HuH-7.5 (cell line): ENCODE measurements at regions not wholly inside any gene's neighbourhood (a gene's known extent, or its start where the extent isn't known, plus 50 kb on each side); places are given as distances from the start of the nearest gene placed in this dataset.

Experiments
- DNase-seq: peaks from one replicate; pipeline ENCODE4 v3.0.0; 2011; ENCODE audit warnings: low spot score

DNA sequence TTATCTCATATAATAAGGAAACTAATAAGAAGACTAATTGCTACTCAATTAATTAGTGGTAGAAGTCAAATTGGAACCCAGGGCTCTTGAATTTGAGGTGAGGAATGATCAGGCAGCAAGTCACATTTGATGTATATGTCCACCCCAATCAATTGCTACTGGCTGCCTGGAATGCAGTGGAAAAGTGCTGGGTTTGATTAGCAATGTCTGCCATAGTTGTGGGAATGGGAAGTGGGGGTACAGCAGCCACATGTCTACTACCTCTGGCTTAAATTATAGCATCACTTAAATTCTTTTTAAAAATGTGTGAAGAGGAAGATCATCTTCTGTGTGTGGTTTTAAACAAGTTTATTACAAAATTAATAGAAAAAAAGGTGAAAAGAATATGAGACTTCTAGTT is 50.8 kb upstream of the NAV2 start:
- DNase-seq = no peak

DNA sequence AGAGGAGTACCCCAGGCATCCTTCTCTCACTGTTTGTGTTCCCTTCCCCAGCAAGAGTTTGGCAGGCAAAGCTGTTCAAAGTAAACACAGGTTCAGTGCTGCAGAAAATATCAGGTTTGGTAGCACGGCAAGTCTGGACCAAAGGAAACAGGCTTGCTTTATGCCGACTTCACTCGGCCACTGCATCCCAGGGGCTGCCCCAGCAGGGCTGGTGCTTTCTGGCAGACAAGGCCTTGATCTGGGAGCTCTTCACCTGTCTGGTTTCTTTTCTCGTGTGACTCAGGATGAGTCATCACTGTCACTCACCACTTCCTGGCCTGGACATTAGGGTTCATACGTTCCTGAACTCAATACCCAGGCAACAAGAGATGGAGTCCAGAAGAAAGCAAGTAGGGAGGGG is 52.6 kb upstream of the NAV2 start:
- no peak for DNase-seq

DNA sequence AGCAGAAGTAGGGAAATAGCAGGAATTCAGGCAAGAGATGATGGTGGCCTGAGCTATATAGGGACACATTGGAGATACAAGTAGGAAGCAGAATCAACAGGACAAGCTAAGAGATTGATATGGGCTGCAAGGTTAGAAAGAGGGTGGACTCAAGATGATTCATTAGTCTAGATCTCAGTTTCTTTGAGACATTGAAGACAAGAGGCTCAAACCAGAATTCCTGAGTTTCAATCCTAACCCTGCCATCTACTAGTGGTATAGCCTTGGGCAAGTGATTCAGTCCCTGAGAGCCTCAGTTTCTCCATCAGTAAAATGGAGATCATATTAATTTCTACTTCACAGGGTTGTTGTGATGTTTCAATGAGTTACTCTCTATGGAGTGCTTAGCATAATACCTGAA is 53.1 kb upstream of the NAV2 start:
- DNase-seq = no peak

DNA sequence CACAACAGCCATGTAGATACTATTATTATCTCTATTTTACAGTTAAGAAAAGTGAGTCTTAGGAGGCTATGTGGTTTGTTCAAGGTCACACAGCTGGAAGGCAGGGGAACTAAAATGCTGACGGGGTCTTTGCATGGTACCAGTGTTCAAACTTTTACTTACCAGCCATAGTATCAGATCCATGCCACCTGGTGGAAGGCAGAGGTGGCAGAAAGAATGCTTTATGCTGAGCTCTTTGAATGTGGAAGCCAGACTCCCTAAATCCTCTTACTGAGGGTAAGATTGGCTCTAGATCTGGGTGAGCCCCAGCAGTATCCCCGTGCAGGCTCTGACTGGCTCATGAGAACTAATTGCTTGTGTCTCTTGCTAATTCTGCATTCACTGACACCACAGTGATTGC is 54.3 kb upstream of the NAV2 start:
- no peak for DNase-seq

DNA sequence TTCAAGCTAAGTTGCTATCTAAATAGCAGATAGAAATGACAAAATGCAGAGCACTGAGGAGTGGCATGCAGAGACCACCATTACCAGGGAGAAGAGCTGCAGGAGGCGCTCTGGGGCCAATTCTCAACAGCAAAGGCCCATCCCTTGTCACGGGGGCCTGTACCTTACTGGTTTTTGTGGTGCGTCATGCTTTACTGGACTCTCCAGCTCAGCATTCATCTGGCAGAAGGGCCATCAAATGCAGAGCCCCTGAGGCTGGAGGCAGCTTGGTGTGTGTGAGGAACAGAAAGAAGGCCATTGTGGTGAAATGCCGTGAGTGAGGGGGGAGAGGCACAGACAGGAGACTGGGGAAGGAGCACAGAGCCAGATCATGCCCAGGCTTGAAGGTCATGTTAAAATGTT is 56.5 kb upstream of the NAV2 start:
- DNase-seq = no peak

DNA sequence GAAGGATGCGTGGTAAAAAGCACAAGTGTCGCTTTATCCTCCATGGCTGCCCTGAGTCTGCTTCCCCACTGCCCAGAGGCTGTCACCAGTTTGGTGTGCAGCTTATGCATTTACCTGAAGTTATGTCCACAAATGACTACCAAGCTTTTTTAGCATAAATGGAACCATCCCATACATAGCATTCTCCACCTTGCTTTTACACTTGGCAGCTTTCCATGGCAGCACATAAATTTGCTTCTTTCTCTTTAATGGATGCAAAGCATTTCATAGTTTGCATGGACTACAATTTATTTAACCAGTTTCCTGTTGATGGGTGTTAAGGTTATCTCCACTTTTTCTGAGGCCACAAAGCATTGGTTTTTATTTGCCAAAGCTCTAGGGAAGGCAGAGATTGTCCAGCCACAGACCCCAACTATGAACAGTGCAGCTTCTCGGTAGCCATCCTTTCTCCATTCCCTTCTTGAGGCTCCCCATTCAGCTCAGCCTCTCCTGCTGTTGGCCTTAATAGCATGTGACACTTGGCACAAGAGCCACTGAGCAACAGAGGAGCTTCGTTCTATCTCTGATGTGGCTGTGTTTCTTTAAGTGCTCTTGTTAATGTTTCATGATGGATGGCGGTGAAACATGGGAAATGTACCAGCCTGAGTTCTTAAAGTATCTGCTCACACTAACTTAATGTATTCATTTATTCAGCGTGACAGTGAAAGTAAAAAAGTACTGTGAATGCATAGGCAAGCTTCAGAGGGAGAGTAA is 59.8 kb upstream of the NAV2 start:
- no peak for DNase-seq

DNA sequence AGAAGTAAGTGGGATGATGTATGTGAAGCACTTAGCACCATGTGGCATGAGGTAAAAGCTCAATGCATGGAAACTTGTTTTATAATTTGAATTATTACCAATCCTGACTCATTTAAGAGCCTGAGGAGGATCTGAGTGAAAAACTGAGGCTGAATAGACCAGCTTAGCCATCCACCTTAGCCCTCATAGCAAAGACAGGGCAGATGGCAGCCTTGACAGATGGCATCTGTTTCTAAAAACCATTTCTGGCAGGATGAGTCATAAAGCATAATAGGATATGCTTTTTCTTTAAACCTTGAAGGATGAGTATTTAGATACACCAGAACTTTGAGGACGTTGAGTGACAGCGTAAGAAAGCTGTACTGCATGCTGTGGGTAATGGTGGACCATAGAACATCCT is 61.0 kb upstream of the NAV2 start:
- no peak for DNase-seq

DNA sequence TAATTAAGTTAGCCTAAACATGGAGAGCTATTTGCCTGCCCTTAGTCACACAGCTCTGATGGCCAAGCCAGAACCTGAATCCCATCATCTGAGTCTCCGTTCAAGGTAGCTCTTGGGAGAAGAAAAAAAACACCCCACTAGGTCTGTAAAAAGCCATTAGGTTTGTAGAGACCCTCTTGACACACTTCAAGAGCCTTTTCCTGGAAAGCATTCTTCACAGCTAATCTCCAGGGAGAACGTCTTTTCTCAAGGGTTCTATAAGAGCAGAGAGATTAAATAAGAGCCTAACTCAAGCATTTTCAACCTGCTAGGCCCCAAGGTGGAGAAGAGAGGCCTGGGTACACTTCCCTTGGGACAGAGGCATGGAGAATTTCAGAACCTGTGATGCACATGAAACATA is 61.6 kb upstream of the NAV2 start:
- DNase-seq = no peak

DNA sequence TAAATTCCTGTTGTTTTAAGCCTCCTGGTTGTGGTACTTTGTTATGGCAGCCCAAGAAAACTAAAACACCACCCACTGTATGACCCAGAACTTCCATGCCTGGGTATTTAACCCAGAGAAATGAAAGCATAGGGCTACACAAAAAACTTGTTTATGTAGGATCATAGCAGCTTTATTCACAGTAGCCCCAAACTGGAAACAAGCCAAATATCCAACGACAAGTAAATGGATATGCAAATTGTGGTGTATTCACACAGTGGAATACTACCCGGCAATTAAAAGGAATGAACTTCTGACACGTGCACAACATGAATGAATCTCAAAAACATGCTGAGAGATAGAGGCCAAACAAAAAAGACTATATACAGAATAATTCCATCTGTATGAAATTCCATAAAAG is 62.2 kb upstream of the NAV2 start:
- DNase-seq = no peak

DNA sequence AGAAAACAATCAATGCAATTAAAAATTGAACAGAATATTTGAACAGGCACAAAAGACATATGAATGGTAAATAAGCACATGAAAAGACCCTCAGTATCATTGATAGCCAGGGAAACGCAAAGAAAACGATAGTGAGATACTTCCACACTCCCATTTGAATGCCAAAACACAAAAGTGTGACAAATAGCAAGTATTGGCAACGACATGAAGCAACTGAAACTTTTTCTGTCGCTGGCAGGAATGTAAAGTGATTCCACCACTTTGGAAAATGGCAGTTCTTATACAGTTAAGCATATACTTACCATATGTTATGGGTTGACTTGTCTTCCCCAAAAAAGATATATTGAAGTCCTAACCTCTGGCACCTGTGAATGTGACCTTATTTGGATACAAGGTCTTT is 62.9 kb upstream of the NAV2 start:
- no peak for DNase-seq

DNA sequence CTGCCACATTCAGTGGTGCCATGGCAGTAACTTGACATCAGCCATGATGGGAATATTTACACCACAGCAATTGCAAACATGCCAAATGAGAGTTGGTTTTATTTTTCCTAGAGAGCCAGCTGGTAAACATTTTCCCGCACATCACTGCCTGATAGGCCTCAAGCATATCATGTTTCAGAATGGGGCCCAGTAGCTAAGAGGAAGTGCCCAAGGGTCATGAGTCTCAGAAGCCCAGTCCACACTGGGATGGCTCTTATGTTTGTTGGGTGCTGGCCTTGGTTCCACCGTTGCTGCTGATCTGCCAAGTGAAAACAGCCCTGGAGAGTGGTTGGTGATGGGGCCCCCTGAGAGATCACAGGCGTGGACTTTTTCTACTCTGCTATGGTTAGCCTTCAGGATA is 64.3 kb upstream of the NAV2 start:
- no peak for DNase-seq

DNA sequence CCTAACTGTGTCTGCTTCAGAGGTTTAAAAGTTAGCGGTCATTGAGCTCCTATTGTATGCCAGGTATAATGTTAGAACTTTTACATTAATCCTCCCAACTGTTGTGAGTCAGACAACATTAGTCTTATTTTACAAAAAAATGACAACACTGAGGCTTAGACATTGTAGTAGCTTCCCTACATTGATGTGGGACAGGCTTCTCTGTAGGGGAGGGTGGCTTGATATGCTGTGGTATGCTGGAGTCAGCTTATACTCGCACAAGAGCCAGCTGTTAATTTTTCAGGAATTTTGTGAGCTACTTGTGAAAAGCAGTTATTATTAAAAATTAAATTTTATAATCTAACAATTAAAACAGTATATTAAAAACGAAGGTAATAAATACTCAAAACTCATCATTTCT is 64.8 kb upstream of the NAV2 start:
- no peak for DNase-seq

DNA sequence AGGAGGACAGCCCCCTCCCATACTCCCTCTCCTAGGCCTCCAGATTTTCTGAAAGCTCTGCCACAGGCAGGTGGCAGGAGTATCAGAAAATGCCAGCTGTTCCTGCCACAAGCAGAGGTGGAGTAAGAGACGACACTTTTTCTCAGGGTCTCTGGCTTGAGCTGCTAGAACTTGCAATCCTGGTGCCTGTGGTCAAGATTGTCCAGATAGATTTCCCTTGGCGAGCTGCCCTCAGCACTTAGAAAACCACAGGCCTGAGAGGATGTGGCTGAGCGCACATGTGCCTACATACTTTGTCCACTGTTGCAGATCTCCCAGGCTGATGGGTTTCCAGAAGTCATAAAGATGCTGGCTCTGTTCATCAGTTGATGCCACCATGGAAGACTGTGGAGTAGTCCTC is 65.7 kb upstream of the NAV2 start:
- DNase-seq = no peak

DNA sequence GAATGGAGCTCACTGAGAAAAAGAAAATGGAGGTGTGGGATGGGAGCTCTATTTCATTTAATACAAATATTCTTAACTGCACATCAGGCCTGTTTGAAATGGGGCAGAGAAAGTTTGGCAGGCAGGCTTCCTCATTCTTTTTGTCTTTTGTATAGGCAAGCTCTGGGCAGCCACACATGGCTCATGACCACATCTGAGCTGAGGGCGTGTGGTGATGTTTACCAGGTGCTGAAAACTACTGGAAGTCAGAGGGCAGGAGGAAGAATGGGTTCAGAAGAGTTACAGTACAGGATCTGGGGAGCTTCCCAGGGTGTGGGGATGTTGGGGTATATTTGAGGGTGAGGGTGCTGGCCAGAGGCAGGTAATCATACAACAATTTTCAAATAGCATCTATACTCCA is 66.3 kb upstream of the NAV2 start:
- no peak for DNase-seq

DNA sequence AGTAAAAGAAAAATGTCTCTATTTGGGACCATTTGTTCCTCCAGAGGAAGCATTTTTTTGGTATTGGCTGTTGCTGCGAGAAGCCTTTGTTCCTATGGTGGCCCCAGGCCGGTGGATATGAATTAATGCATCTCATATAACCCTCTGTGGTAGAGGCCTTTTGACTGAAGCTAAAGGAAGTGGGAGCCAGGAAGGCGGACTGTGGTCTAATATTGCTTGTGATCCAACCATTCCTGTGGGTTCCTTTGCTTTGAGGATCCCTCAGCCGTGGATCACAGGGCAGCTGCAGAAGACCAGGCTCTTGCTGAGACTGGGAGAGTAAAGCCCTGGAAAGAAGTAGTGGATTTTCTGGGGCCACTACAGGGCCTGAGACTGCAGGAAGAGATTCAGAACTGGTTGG is 68.3 kb upstream of the NAV2 start:
- no peak for DNase-seq

DNA sequence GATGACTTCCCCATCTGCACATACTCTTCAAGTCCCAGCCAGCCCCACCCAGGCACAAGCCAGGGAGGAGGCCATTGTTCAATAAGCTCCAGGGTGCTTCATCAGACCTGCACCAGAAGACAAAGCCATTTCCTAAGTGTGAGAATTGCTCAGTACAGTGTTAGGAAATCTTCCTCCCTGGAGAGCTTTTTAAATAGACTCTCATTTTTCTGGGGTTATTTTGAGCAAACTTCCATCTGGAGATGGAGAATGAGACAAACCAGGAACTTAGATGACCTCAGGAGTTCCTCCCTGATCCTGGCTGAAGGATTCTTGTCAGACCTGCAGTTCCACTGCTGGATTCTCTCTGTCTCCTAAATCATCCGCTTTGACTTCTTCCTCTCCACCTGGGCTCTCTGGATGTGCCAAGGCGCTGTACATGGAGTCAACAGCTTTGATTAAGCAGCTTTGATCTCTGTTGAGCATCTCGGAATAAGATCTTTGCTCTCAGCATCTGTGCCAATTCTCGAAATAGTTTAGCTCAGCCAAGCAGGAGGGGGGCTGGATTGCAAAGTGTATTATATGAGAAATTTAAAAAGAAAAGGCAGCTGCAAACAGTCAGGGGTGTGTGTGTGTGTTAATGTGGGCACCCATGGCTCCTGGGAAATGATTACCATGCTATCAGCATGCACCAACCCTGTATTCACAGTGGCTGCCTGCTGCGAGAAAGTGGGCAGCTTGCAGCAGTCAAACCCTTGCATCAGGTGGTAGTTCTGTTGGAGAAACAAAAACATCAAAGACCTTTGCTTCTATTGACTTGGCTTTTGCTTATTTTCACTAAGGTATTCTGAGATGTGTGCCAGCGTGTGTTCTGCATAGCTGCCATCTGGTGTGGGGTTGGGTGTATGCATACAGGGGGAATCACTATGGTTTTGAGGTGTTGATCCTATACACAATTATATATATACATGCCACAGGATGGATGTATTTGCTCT is 70.2 kb upstream of the NAV2 start:
- no peak for DNase-seq

DNA sequence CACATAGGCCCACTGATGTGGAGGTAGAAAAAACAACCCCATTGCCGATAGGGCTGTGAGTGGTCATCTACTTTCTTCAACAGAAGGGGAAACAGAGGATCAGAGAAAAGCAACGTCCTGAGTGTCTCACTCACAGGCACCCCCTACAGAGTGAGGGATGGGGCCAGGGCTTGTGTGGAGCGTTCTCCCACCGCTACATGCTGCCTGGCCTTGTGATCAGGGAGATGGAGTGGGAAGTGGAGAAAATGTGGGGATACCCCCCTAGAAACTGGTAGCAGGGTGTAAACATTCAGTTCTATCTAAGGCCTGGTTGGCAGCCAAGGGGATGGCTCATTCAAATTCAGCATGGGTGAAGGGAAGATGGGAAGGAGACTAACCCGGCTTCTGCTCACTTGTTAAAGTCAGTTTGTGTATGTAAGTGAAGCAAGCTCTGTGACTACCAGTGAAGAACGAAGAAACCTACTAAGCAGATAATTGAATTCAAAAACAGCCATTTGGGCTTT is 73.0 kb upstream of the NAV2 start:
- no peak for DNase-seq

DNA sequence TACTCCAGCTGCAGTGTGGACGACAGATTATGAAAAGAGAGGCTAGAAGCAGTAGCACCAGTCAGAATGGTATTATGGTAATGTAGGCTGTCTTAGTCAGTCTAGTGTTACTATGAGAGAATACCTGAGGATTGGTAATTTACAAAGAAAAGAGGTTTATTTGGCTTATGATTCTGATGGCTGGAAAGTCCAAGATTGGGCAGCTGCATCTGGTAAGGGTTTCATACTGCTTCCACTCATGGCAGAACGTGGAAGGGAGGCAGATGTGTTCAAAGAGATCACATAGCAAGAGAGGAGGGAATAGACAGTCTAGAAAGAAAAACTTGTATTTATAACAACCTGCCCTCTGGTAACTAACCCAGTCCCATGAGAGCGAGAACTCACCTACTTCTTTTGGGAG is 77.3 kb upstream of the NAV2 start:
- DNase-seq = no peak

DNA sequence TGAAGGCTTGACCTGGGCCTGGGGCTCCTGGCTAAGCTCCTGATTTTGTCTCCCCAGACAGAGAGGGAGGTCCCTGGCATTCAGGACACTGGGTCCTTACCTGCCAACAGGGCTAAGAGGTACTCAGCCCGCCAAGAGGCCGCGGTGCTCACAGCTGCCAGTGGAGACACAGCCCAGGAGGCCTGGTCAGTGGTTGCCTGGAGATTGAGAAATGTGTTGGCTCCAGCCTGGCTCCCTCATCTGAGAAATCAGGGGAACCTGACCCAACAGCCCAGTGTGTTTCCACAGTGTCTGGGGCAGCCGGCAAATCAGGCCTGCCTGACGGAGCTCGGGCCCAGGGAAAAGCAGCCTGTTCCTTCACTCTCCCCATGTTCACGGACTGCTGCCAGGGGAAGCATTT is 79.4 kb upstream of the NAV2 start:
- DNase-seq = no peak

DNA sequence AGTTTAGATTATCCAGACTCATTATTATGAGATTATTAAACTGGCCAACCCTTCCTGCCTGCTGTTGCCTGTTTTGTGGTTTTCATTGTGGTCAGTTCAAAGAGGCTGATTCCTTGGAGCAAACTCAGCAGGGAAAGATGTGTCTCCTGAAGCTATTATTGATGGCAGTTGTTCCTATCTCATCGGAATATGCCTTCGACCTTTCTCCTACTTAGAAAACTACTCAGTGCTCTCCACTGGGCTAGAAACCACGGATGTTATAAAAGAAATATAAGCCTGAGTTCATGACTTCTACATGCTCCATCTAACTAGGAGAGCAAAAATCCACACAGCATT is 80.2 kb upstream of the NAV2 start:
- DNase-seq = no peak

DNA sequence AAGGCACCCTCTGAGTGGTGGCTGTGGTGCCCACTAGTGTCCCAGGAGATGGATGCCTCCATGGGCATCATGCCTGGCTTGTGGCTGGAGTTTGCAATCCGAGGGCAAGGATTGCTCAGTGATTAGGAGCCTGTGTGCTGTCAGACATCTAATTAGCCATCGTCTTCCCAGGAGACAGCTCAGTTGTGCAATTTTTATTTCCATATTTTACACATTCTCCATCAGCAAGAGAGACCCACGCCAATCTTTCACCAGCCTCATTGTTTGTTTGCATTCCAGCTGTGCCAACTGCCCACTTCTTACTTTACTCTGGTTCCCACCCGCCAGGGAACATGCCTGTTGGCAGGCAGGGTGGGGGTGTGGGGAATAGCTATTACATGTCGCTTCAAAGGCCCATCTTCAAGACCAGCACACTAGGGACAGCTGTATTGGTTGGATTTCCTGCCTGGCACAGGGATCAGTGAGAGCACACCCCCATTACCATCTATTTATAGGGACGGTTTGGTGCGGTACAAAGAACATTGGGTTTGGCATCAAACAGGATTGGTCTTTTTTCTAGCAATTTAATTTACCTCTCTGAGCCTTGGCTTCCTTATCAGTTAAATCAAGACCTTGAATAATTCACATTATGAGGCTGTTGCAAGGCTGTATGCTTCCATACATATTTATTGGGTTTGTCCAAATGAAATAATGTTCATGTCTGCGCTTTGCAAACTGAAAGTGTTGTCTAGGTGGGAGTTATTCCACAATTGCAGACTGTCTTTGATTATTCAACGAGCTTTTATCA is 80.7 kb upstream of the NAV2 start:
- DNase-seq = no peak

DNA sequence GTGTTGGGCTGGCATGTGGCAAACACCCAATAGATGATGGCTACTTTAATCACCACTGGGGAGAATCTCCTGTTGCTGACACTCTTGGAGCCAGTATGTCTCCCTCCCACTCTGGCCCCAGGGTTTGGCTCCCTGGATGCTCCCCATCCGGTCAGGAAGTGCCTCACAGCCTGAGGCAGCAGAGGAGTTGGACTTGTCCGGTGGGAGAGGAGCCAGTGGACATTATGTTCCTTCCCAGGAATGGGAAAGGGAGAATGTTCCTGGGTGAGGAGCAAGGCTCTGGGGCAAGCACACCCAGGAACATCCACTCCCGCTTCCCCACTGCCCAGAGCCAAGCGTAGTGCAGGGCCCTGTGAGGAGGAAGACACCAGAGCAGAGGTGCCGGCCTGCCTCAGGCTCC is 84.6 kb upstream of the NAV2 start:
- DNase-seq = no peak

DNA sequence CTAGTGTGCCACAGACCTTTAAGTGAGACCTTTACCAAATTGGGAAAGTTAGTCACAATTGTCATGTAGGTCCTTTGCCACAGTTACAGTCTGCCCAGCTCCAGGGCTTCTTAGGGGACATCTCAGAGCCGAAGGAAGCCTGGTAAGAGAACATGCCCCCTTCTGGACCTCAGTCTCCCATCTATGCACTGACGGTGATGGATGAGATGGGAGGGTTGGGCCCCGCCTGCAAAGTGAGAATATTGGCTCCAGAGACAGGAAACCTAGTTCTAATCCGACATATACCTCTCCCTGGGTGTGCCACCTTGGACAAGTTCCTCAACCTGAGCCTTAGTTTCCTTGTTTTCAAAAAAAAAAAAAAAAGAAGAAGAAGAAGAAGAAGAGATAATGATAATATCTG is 85.1 kb upstream of the NAV2 start:
- DNase-seq = no peak
